ENCODE measurements at regions not wholly inside any gene's neighbourhood (a gene's known extent, or its start where the extent isn't known, plus 50 kb on each side); places are given as distances from the start of the nearest gene placed in this dataset.

DNA sequence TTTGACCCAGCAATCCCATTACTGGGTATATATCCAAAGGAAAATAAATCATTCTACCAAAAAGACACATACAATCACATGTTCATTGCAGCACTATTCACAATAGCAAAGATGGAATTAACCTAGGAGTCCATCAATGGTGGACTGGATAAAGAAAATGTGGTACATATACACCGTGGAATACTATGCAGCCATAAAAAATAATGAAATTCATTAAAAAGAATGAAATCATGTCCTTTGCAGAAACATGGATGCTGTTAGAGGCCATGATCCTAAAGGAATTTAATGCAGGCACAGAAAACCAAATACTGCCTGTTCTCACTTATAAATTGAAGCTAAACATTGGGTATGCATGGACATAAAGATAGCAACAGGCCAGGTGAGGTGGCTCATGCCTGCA is 61.9 kb upstream of the BMP6 start:
- Histone ChIP-seq H4K5ac (ENCODE audit: low read length) (no peak overlapping the region), H2BK120ac (ENCODE audit: low read depth, low read length) (no peak overlapping the region), H2AK5ac (ENCODE audit: low read length) (no peak overlapping the region), H3K36me3 (ENCODE audit: control insufficient read depth, insufficient read depth, low read length) (no peaks in the 10 kb centered on the region), H3K27me3 (ENCODE audit: insufficient read depth, low read length, poor library complexity) (no peaks in the 10 kb centered on the region), H3K79me1 (ENCODE audit: low read length) (no peaks in the 10 kb centered on the region), H3K18ac (ENCODE audit: low read length) (no peak overlapping the region), H3K4me1 (ENCODE audit: control insufficient read depth, low read depth, low read length) (no peaks in the 10 kb centered on the region), H3K79me2 (ENCODE audit: control insufficient read depth, insufficient read depth, low read length) (no peaks in the 10 kb centered on the region), H2BK5ac (ENCODE audit: low read length) (no peak overlapping the region), H3K4me3 (ENCODE audit: low read length) (no peak overlapping the region), H2BK15ac (replicated peaks; ENCODE audit: low read depth) (no peak overlapping the region), H3K27ac (ENCODE audit: low read depth, low read length) (no peak overlapping the region), H3K4ac (ENCODE audit: low read depth, low read length) (no peak overlapping the region), H3K23ac (ENCODE audit: low read length) (no peak overlapping the region), H3K56ac (ENCODE audit: low read length) (no peak overlapping the region), H3K9ac (ENCODE audit: low read length) (no peak overlapping the region), H4K8ac (ENCODE audit: low read depth, low read length) (no peak overlapping the region), H3K4me2 (ENCODE audit: low read length) (no peak overlapping the region)
- WGBS (ENCODE audit: extremely low coverage, insufficient coverage, low lambda C conversion rate): no CpG with 5 or more reads among the region's 1 CpG
- no peak for DNase-seq

DNA sequence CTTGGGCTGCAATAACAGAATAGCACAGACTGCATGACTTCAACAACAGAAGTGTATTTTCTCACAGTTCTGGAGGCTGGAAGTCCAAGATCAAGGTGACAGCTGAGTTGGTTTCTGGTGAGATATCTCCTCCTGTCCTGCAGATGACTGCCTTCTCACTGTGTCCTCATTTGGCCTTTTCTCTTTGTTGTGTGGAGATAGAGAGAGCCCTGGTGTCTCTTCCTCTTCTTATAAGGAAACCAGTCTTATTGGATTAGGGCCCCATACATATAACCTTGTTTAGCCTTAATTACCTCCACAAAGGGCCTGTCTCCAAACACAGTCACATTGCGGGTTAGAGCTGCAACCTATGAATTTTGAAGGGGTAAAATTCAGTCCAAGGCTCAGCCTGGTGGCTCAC is 57.0 kb upstream of the BMP6 start:
- H2BK15ac ChIP-seq (replicated peaks; ENCODE audit: low read depth): no peak overlapping the region
- no peak for DNase-seq
- no CpG with 5 or more reads among the region's 1 CpG for WGBS (ENCODE audit: extremely low coverage, insufficient coverage, low lambda C conversion rate)
- H3K4me3 ChIP-seq (ENCODE audit: low read length): no peak overlapping the region
- no peak overlapping the region for H3K4me2 ChIP-seq (ENCODE audit: low read length)
- no peak overlapping the region for H3K27ac ChIP-seq (ENCODE audit: low read depth, low read length)
- H4K8ac ChIP-seq (ENCODE audit: low read depth, low read length): no peak overlapping the region
- no peak overlapping the region for H3K23ac ChIP-seq (ENCODE audit: low read length)
- no peak overlapping the region for H3K56ac ChIP-seq (ENCODE audit: low read length)
- no peak overlapping the region for H2BK120ac ChIP-seq (ENCODE audit: low read depth, low read length)
- no peak overlapping the region for H3K9ac ChIP-seq (ENCODE audit: low read length)
- H3K27me3 ChIP-seq (ENCODE audit: insufficient read depth, low read length, poor library complexity): no peaks in the 10 kb centered on the region
- no peaks in the 10 kb centered on the region for H3K4me1 ChIP-seq (ENCODE audit: control insufficient read depth, low read depth, low read length)
- H3K36me3 ChIP-seq (ENCODE audit: control insufficient read depth, insufficient read depth, low read length): no peaks in the 10 kb centered on the region
- no peak overlapping the region for H3K4ac ChIP-seq (ENCODE audit: low read depth, low read length)
- H3K79me1 ChIP-seq (ENCODE audit: low read length): no peaks in the 10 kb centered on the region
- no peaks in the 10 kb centered on the region for H3K79me2 ChIP-seq (ENCODE audit: control insufficient read depth, insufficient read depth, low read length)
- no peak overlapping the region for H3K18ac ChIP-seq (ENCODE audit: low read length)
- H4K5ac ChIP-seq (ENCODE audit: low read length): no peak overlapping the region
- no peak overlapping the region for H2AK5ac ChIP-seq (ENCODE audit: low read length)
- H2BK5ac ChIP-seq (ENCODE audit: low read length): no peak overlapping the region

- no peak overlapping the region for H3K4me3 ChIP-seq (ENCODE audit: low read length)
- H3K4me2 ChIP-seq (ENCODE audit: low read length): no peak overlapping the region
- no peaks in the 10 kb centered on the region for H3K4me1 ChIP-seq (ENCODE audit: control insufficient read depth, low read depth, low read length)
- H3K36me3 ChIP-seq (ENCODE audit: control insufficient read depth, insufficient read depth, low read length): no peaks in the 10 kb centered on the region
- no peak overlapping the region for H3K27ac ChIP-seq (ENCODE audit: low read depth, low read length)
- no peaks in the 10 kb centered on the region for H3K27me3 ChIP-seq (ENCODE audit: insufficient read depth, low read length, poor library complexity)
- no peak overlapping the region for H3K18ac ChIP-seq (ENCODE audit: low read length)
- WGBS (ENCODE audit: extremely low coverage, insufficient coverage, low lambda C conversion rate): no CpG with 5 or more reads among the region's 4 CpGs
- H3K23ac ChIP-seq (ENCODE audit: low read length): no peak overlapping the region
- H2AK5ac ChIP-seq (ENCODE audit: low read length): no peak overlapping the region
- no peak overlapping the region for H2BK15ac ChIP-seq (replicated peaks; ENCODE audit: low read depth)
- DNase-seq: no peak
- no peak overlapping the region for H3K56ac ChIP-seq (ENCODE audit: low read length)
- no peak overlapping the region for H4K5ac ChIP-seq (ENCODE audit: low read length)
- H3K9ac ChIP-seq (ENCODE audit: low read length): no peak overlapping the region
- no peak overlapping the region for H4K8ac ChIP-seq (ENCODE audit: low read depth, low read length)
- H3K79me2 ChIP-seq (ENCODE audit: control insufficient read depth, insufficient read depth, low read length): no peaks in the 10 kb centered on the region
- no peak overlapping the region for H3K4ac ChIP-seq (ENCODE audit: low read depth, low read length)
- no peaks in the 10 kb centered on the region for H3K79me1 ChIP-seq (ENCODE audit: low read length)
- no peak overlapping the region for H2BK5ac ChIP-seq (ENCODE audit: low read length)
- no peak overlapping the region for H2BK120ac ChIP-seq (ENCODE audit: low read depth, low read length)
Observed at GRCh38 chr6:7669742-7670141, 56.2 kb upstream of the BMP6 start.

GRCh38 chr6:7671076-7671475 is 54.8 kb upstream of the BMP6 start:
- no peak overlapping the region for H3K4ac ChIP-seq (ENCODE audit: low read depth, low read length)
- no CpG with 5 or more reads among the region's 7 CpGs for WGBS (ENCODE audit: extremely low coverage, insufficient coverage, low lambda C conversion rate)
- H4K5ac ChIP-seq (ENCODE audit: low read length): no peak overlapping the region
- no peak overlapping the region for H3K4me2 ChIP-seq (ENCODE audit: low read length)
- no peak overlapping the region for H3K23ac ChIP-seq (ENCODE audit: low read length)
- H3K56ac ChIP-seq (ENCODE audit: low read length): no peak overlapping the region
- H3K79me2 ChIP-seq (ENCODE audit: control insufficient read depth, insufficient read depth, low read length): no peaks in the 10 kb centered on the region
- H3K4me3 ChIP-seq (ENCODE audit: low read length): no peak overlapping the region
- H3K27me3 ChIP-seq (ENCODE audit: insufficient read depth, low read length, poor library complexity): no peaks in the 10 kb centered on the region
- no peak overlapping the region for H3K27ac ChIP-seq (ENCODE audit: low read depth, low read length)
- H3K4me1 ChIP-seq (ENCODE audit: control insufficient read depth, low read depth, low read length): no peaks in the 10 kb centered on the region
- no peak overlapping the region for H4K8ac ChIP-seq (ENCODE audit: low read depth, low read length)
- no peak for DNase-seq
- no peak overlapping the region for H2AK5ac ChIP-seq (ENCODE audit: low read length)
- H3K36me3 ChIP-seq (ENCODE audit: control insufficient read depth, insufficient read depth, low read length): no peaks in the 10 kb centered on the region
- H2BK120ac ChIP-seq (ENCODE audit: low read depth, low read length): no peak overlapping the region
- no peak overlapping the region for H3K9ac ChIP-seq (ENCODE audit: low read length)
- no peak overlapping the region for H3K18ac ChIP-seq (ENCODE audit: low read length)
- H2BK15ac ChIP-seq (replicated peaks; ENCODE audit: low read depth): no peak overlapping the region
- H3K79me1 ChIP-seq (ENCODE audit: low read length): no peaks in the 10 kb centered on the region
- H2BK5ac ChIP-seq (ENCODE audit: low read length): no peak overlapping the region

DNA sequence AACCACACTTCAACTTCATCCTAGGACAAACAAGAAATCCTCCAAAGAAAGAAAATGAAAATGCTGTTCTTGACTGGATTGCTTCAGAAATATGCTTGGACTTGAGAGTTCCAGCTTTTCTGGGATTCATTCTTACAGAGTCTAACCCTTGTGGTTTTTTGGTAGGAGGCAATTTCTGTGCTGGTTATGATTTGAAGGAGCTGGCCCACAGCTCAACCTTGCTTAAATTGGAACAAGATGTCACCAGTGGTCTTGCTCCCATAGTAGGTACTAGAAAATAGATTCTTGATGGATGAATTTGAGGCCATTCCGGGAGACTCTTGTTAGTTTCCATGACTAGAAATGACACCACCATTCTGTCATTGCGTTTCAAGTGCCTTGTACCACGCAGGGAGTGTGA is 54.3 kb upstream of the BMP6 start:
- no peak for DNase-seq

More for the DNA sequence above, 54.3 kb upstream of the BMP6 start:
- no peak overlapping the region for H3K18ac ChIP-seq (ENCODE audit: low read length)
- no peaks in the 10 kb centered on the region for H3K36me3 ChIP-seq (ENCODE audit: control insufficient read depth, insufficient read depth, low read length)
- no peak overlapping the region for H2BK120ac ChIP-seq (ENCODE audit: low read depth, low read length)
- no peaks in the 10 kb centered on the region for H3K27me3 ChIP-seq (ENCODE audit: insufficient read depth, low read length, poor library complexity)
- H3K9ac ChIP-seq (ENCODE audit: low read length): no peak overlapping the region
- no peak overlapping the region for H3K4me2 ChIP-seq (ENCODE audit: low read length)
- no peak overlapping the region for H4K8ac ChIP-seq (ENCODE audit: low read depth, low read length)
- no peak overlapping the region for H3K4ac ChIP-seq (ENCODE audit: low read depth, low read length)
- no peak overlapping the region for H3K23ac ChIP-seq (ENCODE audit: low read length)
- H2BK5ac ChIP-seq (ENCODE audit: low read length): no peak overlapping the region
- no peaks in the 10 kb centered on the region for H3K79me2 ChIP-seq (ENCODE audit: control insufficient read depth, insufficient read depth, low read length)
- no peaks in the 10 kb centered on the region for H3K79me1 ChIP-seq (ENCODE audit: low read length)
- H3K4me3 ChIP-seq (ENCODE audit: low read length): no peak overlapping the region
- no peak overlapping the region for H4K5ac ChIP-seq (ENCODE audit: low read length)
- no peak overlapping the region for H3K27ac ChIP-seq (ENCODE audit: low read depth, low read length)
- no peak overlapping the region for H3K56ac ChIP-seq (ENCODE audit: low read length)
- no CpG with 5 or more reads among the region's 3 CpGs for WGBS (ENCODE audit: extremely low coverage, insufficient coverage, low lambda C conversion rate)
- no peaks in the 10 kb centered on the region for H3K4me1 ChIP-seq (ENCODE audit: control insufficient read depth, low read depth, low read length)
- no peak overlapping the region for H2BK15ac ChIP-seq (replicated peaks; ENCODE audit: low read depth)
- no peak overlapping the region for H2AK5ac ChIP-seq (ENCODE audit: low read length)
